Endothelial cell of umbilical vein (primary cell): ENCODE measurements at regions not wholly inside any gene's neighbourhood (a gene's known extent, or its start where the extent isn't known, plus 50 kb on each side); places are given as distances from the start of the nearest gene placed in this dataset.

Source experiments
- BruUV-seq: library from RNA; stranded (reverse); fragments of 400-500 nt; replicated peaks from 2 replicates; lab custom pipeline; 2021; lab: Mats Ljungman, UMichigan
- CTCF ChIA-PET: fragments of 300-600, 350-600 bp; sonication (Branson Sonifier 250); formaldehyde crosslinking; loops from one replicate; lab custom pipeline; 2021; ENCODE audit warnings: antibody characterized with exemption, inconsistent platforms; lab: Charles Lee
- POLR2A ChIA-PET: fragments of 300-600, 350-600 bp; sonication (Branson Sonifier 250); formaldehyde crosslinking; loops from one replicate; lab custom pipeline; 2021; ENCODE audit warnings: antibody characterized with exemption, inconsistent platforms; lab: Charles Lee
- DNase-seq: peaks from one replicate; pipeline ENCODE4 v3.0.0-alpha.2; 2011; ENCODE audit warnings: low read depth, low spot score
- FAIRE-seq: peaks from 2 replicates; lab custom pipeline; 2011; peaks lifted over from hg19 to GRCh38; lab: Jason Lieb, UNC
- H2AFZ ChIP-seq: 2 replicates; pipeline ENCODE4 v1.6.0; 2012; ENCODE audit warnings: low read depth, low read length, control low read depth, inconsistent platforms
- H3K27ac ChIP-seq: 2 replicates; pipeline ENCODE4 v1.5.1; 2011; ENCODE audit warnings: low read depth, mild to moderate bottlenecking, control low read depth, low read length, moderate library complexity; ENCODE audit not compliant: insufficient read depth
- H3K27me3 ChIP-seq, 2 experiments: 2 replicates each; pipeline versions ENCODE4 v1.6.0 to v1.6.1; 2011; ENCODE audit warnings: low read length in 2 of 2, mixed read lengths in 1 of 2; ENCODE audit not compliant: control insufficient read depth in 2 of 2, insufficient read depth in 2 of 2
- H3K36me3 ChIP-seq, 2 experiments: 2 replicates in 1 of 2; 3 replicates in 1 of 2; pipeline ENCODE4 v1.5.1; 2011; ENCODE audit warnings: low read length in 2 of 2, mild to moderate bottlenecking in 1 of 2, moderate library complexity in 1 of 2; ENCODE audit not compliant: control insufficient read depth in 2 of 2, insufficient read depth in 2 of 2; ENCODE audit errors: extremely low read depth in 1 of 2
- H3K4me1 ChIP-seq: 3 replicates; pipeline ENCODE4 v1.5.1; 2011; ENCODE audit warnings: mild to moderate bottlenecking, low read length; ENCODE audit not compliant: control insufficient read depth, insufficient read depth; ENCODE audit errors: extremely low read depth
- H3K4me2 ChIP-seq: 2 replicates; pipeline ENCODE4 v1.6.1; 2011; ENCODE audit warnings: low read length, control low read depth, mixed read lengths; ENCODE audit not compliant: insufficient read depth
- H3K4me3 ChIP-seq, 3 experiments: fragments of 200-600 bp in 1 of 3; sonication (generic), shearing (Covaris generic) in 1 of 3; replicated peaks in 1 of 3; 2 replicates each; pipeline ENCODE4 v1.5.1; 2011 to 2016; ENCODE audit warnings: control low read depth in 3 of 3, low read length in 3 of 3, mild to moderate bottlenecking in 2 of 3, inconsistent platforms in 1 of 3, low read depth in 1 of 3, moderate library complexity in 1 of 3; ENCODE audit not compliant: insufficient read depth in 1 of 3
- H3K79me2 ChIP-seq: 2 replicates; pipeline ENCODE4 v1.6.0; 2012; ENCODE audit warnings: low read length, inconsistent platforms; ENCODE audit not compliant: control insufficient read depth, insufficient read depth
- H3K9ac ChIP-seq: replicated peaks from 2 replicates; pipeline ENCODE3; 2011; ENCODE audit warnings: low read length, control low read depth; ENCODE audit not compliant: insufficient read depth; ENCODE audit errors: extremely low read depth
- H3K9me1 ChIP-seq: replicated peaks from 3 replicates; pipeline ENCODE4 v1.6.0; 2011; ENCODE audit warnings: mild to moderate bottlenecking, low read length; ENCODE audit not compliant: control insufficient read depth, insufficient read depth; ENCODE audit errors: extremely low read depth
- H3K9me3 ChIP-seq: replicated peaks from 2 replicates; pipeline ENCODE4 v1.5.1; 2012; ENCODE audit warnings: low read length, inconsistent platforms; ENCODE audit not compliant: control insufficient read depth, insufficient read depth
- H4K20me1 ChIP-seq: replicated peaks from 2 replicates; pipeline ENCODE3; 2011; ENCODE audit warnings: mild to moderate bottlenecking, low read length; ENCODE audit not compliant: control insufficient read depth, insufficient read depth; ENCODE audit errors: extremely low read depth
- EZH2 ChIP-seq: IDR thresholded peaks from 2 replicates; pipeline ENCODE4 v1.6.1; 2012; ENCODE audit warnings: borderline replicate concordance, low read depth, mild to moderate bottlenecking, moderate library complexity, low read length, inconsistent platforms; ENCODE audit not compliant: severe bottlenecking
- FOS ChIP-seq: IDR thresholded peaks from 2 replicates; pipeline ENCODE4 v1.6.1; 2011; ENCODE audit warnings: mild to moderate bottlenecking, low read length, moderate library complexity, borderline replicate concordance; ENCODE audit not compliant: insufficient read depth
- GATA2 ChIP-seq: IDR thresholded peaks from 2 replicates; pipeline ENCODE4 v1.7.0; 2011; ENCODE audit warnings: low read depth, mild to moderate bottlenecking, moderate library complexity, mixed read lengths, low read length; ENCODE audit not compliant: insufficient read length, insufficient read depth
- JUN ChIP-seq: IDR thresholded peaks from 2 replicates; pipeline ENCODE4 v1.6.1; 2011; ENCODE audit warnings: borderline replicate concordance, low read depth; ENCODE audit not compliant: insufficient read length, insufficient read depth
- MAX ChIP-seq: IDR thresholded peaks from 2 replicates; pipeline ENCODE4 v1.6.1; 2011; ENCODE audit not compliant: insufficient read depth, insufficient read length
- MYC ChIP-seq: IDR thresholded peaks from one replicate; pipeline ENCODE4 v1.6.1; 2011; ENCODE audit warnings: mild to moderate bottlenecking, low read depth, low read length
- POLR2A ChIP-seq: IDR thresholded peaks from 2 replicates; pipeline ENCODE4 v1.6.1; 2012; ENCODE audit warnings: low read depth, mild to moderate bottlenecking, control low read depth, low read length
- POLR2AphosphoS5 ChIP-seq: IDR thresholded peaks from 2 replicates; pipeline ENCODE4 v1.6.1; 2012; ENCODE audit warnings: low read depth, mild to moderate bottlenecking, control low read depth, low read length, moderate library complexity; ENCODE audit not compliant: insufficient read depth
- dilution Hi-C: fragments of 300-500 bp; cut with MboI; formaldehyde crosslinking; loops from one replicate; pipeline ENCODE4 v1.15.0; 2019; ENCODE audit warnings: low sequenced_read_pairs; ENCODE audit not compliant: extremely low pct_ligation_motif_present
- intact Hi-C: fragments of 100-400 bp; cut with micrococcal nuclease; formaldehyde crosslinking; loops from one replicate; pipeline ENCODE4 v1.10.0; 2022

GRCh38 chr10:29081231-29081630 lies 207.6 kb upstream of the LYZL1 start:
- Histone ChIP-seq H3K4me1 (no peaks in the 10 kb centered on the region), H3K27me3 (peaks cover 0 to 6% of the 10 kb centered on the region in 2 experiments), H3K36me3 (no peaks in the 10 kb centered on the region), H4K20me1 (no peaks in the 10 kb centered on the region), H3K4me2 (no peak overlapping the region), H3K9me1 (no peaks in the 10 kb centered on the region), H3K9ac (no peak overlapping the region), H2AFZ (no peak overlapping the region), H3K27ac (no peak overlapping the region), H3K4me3 (no peak overlapping the region), H3K79me2 (no peaks in the 10 kb centered on the region), H3K9me3 (no peaks in the 10 kb centered on the region)
- ChIA-PET CTCF (interaction anchor here (0.6 kb wide), 1 partner anchor 388 kb away, joined by 3 read pairs; no protein-coding TSS in a partner anchor), POLR2A (no interaction called here)
- FAIRE-seq: no peak
- no TSS peak for BruUV-seq
- TF ChIP-seq MYC (no peak), FOS (no peak), GATA2 (no peak), POLR2A (no peak), POLR2AphosphoS5 (no peak), EZH2 (no peak), MAX (no peak), JUN (no peak)
- no peak for DNase-seq
- dilution Hi-C loops: no loop called here
- intact Hi-C loops: no loop called here

GRCh38 chr10:29081951-29082685 lies 206.8 kb upstream of the LYZL1 start:
- no peak for TF ChIP-seq FOS
- TF ChIP-seq EZH2: no peak
- no peak for TF ChIP-seq GATA2
- no peak for TF ChIP-seq MAX
- no peak for TF ChIP-seq MYC
- FAIRE-seq: no peak
- POLR2A ChIA-PET: no interaction called here
- Histone ChIP-seq H3K9me1 (no peaks in the 10 kb centered on the region), H3K27me3 (peaks cover 0 to 3% of the 10 kb centered on the region in 2 experiments), H3K27ac (no peak overlapping the region), H3K9ac (no peak overlapping the region), H3K4me3 (no peak overlapping the region), H3K79me2 (no peaks in the 10 kb centered on the region), H4K20me1 (no peaks in the 10 kb centered on the region), H3K9me3 (no peaks in the 10 kb centered on the region), H2AFZ (no peak overlapping the region), H3K36me3 (no peaks in the 10 kb centered on the region), H3K4me1 (no peaks in the 10 kb centered on the region), H3K4me2 (no peak overlapping the region)
- no TSS peak for BruUV-seq
- intact Hi-C loops (no loop called here), dilution Hi-C loops (no loop called here)
- no peak for DNase-seq
- CTCF ChIA-PET: interaction anchor here (1.0 kb wide), 1 partner anchor 15 kb away, joined by 4 read pairs; no protein-coding TSS in a partner anchor
